SJSA1 (cell line): ENCODE measurements at regions not wholly inside any gene's neighbourhood (a gene's known extent, or its start where the extent isn't known, plus 50 kb on each side); places are given as distances from the start of the nearest gene placed in this dataset.
"Not testable (repeated sequence)": the region's sequence is repeated elsewhere in the genome, so short reads cannot be mapped to it uniquely, and the experiment has no call there.

Experiments
- DNase-seq, 2 experiments: peaks; one replicate each; pipeline ENCODE4 v3.0.0-alpha.2; 2015 to 2020; ENCODE audit warnings: low spot score in 2 of 2, low read depth in 1 of 2
- H3K27ac ChIP-seq: fragments of 250-450 bp; sonication (Bioruptor Pico); 2 replicates; pipeline ENCODE4 v1.5.1; 2020; ENCODE audit warnings: mild to moderate bottlenecking, moderate library complexity
- H3K27me3 ChIP-seq: fragments of 250-450 bp; sonication (Bioruptor Pico); replicated peaks from 2 replicates; pipeline ENCODE4 v1.5.1; 2020; ENCODE audit warnings: mild to moderate bottlenecking, moderate library complexity
- H3K36me3 ChIP-seq: fragments of 250-450 bp; sonication (Bioruptor Pico); 2 replicates; pipeline ENCODE4 v1.5.1; 2020; ENCODE audit warnings: mild to moderate bottlenecking
- H3K4me1 ChIP-seq: fragments of 250-450 bp; sonication (Bioruptor Pico); replicated peaks from 2 replicates; pipeline ENCODE4 v1.6.1; 2021; ENCODE audit warnings: mild to moderate bottlenecking
- H3K4me3 ChIP-seq: fragments of 250-450 bp; sonication (Bioruptor Pico); 2 replicates; pipeline ENCODE4 v1.5.1; 2020; ENCODE audit warnings: mild to moderate bottlenecking
- H3K9me3 ChIP-seq: fragments of 250-450 bp; sonication (Bioruptor Pico); replicated peaks from 2 replicates; pipeline ENCODE4 v1.5.1; 2020; ENCODE audit warnings: mild to moderate bottlenecking

DNA sequence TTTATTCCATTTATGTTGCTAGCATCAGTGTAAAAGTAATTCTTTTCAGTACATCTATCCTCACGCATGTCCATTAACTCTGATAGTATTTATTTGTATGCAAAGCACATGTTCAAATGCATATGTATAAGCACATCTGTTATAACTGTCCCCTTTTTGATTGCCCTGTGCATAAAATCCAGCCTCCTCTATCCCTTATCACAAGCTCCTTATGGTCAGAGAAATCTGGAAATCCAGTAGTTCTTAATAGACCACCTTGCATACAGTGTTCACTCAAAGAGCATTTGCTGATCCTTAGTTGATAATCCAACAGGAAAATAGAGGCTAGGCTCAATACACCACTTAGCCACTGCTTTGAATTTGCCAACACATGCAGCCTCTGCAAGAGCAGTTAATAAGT, 443.5 kb downstream of the AASDHPPT start:
- H3K9me3 ChIP-seq, result no peaks in the 10 kb centered on the region
- no peak for DNase-seq
- no peaks in the 10 kb centered on the region for H3K27me3 ChIP-seq
- no peaks in the 10 kb centered on the region for H3K36me3 ChIP-seq
- H3K4me1 ChIP-seq, result no peaks in the 10 kb centered on the region
- H3K4me3 ChIP-seq, result no peak overlapping the region
- H3K27ac ChIP-seq, result no peak overlapping the region

DNA sequence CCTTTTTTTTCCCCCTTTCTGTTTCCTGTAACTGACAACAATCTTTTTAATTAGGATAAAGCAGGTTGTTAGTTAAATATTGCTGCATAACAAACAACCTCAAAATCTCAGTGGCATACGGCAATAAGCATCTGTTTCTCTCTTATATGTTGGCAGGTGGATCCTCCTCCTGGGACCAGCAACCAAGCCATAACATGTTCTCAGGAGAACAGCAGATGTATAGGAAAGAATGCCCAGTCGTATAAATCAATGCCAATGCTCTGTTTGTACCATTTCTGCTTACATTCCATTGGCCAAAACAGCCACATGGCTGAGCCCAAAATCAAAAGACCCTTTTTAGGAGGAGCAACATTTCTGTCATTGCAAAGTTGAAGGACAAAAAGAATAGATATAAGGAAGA, 445.7 kb downstream of the AASDHPPT start:
- H3K9me3 ChIP-seq, result no peaks in the 10 kb centered on the region
- H3K4me3 ChIP-seq, result no peak overlapping the region
- H3K27me3 ChIP-seq, result no peaks in the 10 kb centered on the region
- no peaks in the 10 kb centered on the region for H3K36me3 ChIP-seq
- no peak for DNase-seq
- no peak overlapping the region for H3K27ac ChIP-seq
- H3K4me1 ChIP-seq, result no peaks in the 10 kb centered on the region

DNA sequence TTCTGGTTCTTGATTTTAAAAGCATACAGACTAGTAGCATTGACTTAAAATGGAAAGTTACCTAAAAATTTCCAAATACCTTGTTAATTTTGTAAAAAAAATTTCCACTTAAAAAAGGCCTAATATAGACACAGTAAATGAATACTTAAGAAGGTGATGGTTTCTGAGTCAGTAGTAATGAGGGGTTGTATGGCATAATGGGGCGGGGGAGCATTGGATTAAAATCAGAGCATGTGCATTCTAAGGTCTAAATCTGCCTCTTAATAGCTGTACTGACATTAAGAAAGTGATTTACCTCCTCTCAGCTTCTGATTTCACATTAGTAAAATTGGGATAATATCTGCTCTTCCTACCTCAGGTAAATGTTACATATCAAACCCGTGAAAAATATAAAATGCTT, 446.5 kb downstream of the AASDHPPT start:
- Histone ChIP-seq H3K4me3 (no peak overlapping the region), H3K27ac (no peak overlapping the region), H3K9me3 (no peaks in the 10 kb centered on the region), H3K27me3 (no peaks in the 10 kb centered on the region), H3K4me1 (no peaks in the 10 kb centered on the region), H3K36me3 (no peaks in the 10 kb centered on the region)
- no peak for DNase-seq

DNA sequence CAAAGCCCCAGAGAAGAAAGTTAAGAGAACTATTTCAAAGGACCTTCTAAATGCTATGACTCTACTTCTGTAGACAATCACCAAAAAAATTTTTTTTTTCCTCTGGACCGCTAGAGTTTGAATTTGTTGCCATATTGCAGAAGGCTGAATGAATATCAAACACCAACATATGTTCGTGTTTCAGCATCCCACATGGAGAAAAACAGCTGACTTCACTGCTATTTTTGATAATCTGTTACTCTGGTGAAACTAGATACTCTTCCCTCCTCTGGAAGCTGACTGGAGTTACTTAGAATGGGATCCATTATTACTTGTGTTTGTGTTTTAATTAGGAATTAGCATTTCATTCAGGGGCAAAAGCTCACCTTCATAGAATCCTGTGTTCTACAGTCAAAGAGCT, 447.0 kb downstream of the AASDHPPT start:
- H3K9me3 ChIP-seq, result no peaks in the 10 kb centered on the region
- no peaks in the 10 kb centered on the region for H3K36me3 ChIP-seq
- no peak for DNase-seq
- H3K27me3 ChIP-seq, result no peaks in the 10 kb centered on the region
- H3K27ac ChIP-seq, result no peak overlapping the region
- no peaks in the 10 kb centered on the region for H3K4me1 ChIP-seq
- H3K4me3 ChIP-seq, result no peak overlapping the region

DNA sequence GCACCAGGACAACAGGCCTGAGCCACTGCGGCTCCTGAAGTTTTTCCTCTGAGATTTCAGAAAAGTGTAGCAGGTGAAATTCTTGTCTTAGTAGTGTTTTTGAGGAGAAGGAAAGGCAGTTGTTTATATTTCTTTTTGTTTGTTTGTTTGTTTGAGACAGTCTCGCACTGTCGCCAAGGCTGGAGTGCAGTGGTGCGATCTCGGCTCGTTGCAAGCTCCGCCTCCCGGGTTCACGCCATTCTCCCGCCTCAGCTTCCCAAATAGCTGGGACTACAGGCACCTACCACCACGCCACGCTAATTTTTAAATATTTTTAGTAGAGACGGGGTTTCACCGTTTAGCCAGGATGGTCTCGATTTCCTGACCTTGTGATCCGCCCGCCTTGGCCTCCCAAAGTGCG, 454.2 kb downstream of the AASDHPPT start:
- not testable (repeated sequence) for H3K4me1 ChIP-seq, H3K36me3 ChIP-seq, H3K4me3 ChIP-seq, DNase-seq, H3K9me3 ChIP-seq, H3K27ac ChIP-seq, H3K27me3 ChIP-seq

DNA sequence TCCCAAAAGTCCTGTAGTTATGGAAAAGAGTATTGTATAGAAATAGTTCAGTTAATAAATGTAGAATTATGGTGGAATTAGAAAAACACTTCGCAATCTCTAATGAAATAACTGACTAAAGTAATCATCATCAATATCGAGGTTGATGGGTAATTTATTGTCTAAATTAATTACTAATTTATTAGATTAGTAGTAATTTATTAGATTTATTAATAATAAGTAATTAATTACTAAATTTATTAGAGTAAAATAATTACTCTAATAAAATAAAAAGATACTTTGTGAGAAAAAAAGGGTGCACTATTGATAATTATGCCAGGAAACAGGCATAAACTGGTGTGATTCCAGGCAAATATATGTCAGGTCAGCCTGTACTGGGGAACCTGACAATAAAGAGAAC, 455.6 kb downstream of the AASDHPPT start:
- H3K9me3 ChIP-seq, result no peaks in the 10 kb centered on the region

DNA sequence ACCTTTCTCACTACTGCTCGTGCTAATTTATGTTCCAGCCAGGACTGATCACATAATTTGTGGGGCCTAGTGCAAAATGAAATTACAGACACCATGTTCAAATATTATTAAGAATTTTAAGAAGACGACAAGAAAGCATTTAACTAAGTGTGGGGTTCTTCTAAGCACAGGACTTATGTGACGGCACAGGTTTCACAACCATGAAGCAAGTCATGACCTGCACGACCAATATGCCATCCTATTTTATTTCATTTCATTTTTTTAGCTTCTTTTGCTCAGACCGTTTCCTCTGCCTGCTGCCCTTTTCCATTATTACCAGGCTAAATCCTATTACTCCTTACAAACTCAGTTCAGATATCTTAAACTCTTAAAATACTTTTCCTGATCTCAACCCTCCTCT, 462.5 kb downstream of the AASDHPPT start:
- H3K27me3 ChIP-seq, result no peaks in the 10 kb centered on the region
- no peak overlapping the region for H3K4me3 ChIP-seq
- no peaks in the 10 kb centered on the region for H3K4me1 ChIP-seq
- H3K36me3 ChIP-seq, result no peaks in the 10 kb centered on the region
- H3K27ac ChIP-seq, result no peak overlapping the region
- H3K9me3 ChIP-seq, result no peaks in the 10 kb centered on the region
- no peak for DNase-seq

More for the DNA sequence above, 455.6 kb downstream of the AASDHPPT start:
- Histone ChIP-seq H3K4me3 (no peak overlapping the region), H3K27ac (no peak overlapping the region), H3K36me3 (no peaks in the 10 kb centered on the region), H3K27me3 (no peaks in the 10 kb centered on the region), H3K4me1 (no peaks in the 10 kb centered on the region)
- no peak for DNase-seq

DNA sequence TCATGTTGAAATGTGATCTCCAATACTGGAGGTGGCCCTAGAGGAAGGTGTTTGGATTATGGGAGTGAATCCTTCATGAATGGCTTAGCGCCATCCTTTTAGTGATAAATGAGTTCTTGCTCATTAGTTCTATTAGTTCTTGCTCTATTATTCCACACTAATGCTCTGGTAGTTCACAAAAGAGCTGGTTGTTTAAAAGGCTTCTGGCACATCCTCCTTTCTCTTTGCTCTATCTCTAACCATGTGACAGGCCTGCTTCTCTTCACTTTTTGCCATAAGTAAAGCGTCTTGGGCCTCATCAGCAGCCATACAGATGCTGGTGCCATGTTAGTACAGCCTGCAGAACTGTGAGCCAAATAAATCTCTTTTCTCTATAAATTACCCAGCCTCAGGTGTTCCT, 469.9 kb downstream of the GUCY1A2 start:
- no peaks in the 10 kb centered on the region for H3K36me3 ChIP-seq
- H3K4me3 ChIP-seq, result no peak overlapping the region
- no peaks in the 10 kb centered on the region for H3K4me1 ChIP-seq
- H3K27ac ChIP-seq, result no peak overlapping the region
- H3K27me3 ChIP-seq, result no peaks in the 10 kb centered on the region
- no peaks in the 10 kb centered on the region for H3K9me3 ChIP-seq
- no peak for DNase-seq

DNA sequence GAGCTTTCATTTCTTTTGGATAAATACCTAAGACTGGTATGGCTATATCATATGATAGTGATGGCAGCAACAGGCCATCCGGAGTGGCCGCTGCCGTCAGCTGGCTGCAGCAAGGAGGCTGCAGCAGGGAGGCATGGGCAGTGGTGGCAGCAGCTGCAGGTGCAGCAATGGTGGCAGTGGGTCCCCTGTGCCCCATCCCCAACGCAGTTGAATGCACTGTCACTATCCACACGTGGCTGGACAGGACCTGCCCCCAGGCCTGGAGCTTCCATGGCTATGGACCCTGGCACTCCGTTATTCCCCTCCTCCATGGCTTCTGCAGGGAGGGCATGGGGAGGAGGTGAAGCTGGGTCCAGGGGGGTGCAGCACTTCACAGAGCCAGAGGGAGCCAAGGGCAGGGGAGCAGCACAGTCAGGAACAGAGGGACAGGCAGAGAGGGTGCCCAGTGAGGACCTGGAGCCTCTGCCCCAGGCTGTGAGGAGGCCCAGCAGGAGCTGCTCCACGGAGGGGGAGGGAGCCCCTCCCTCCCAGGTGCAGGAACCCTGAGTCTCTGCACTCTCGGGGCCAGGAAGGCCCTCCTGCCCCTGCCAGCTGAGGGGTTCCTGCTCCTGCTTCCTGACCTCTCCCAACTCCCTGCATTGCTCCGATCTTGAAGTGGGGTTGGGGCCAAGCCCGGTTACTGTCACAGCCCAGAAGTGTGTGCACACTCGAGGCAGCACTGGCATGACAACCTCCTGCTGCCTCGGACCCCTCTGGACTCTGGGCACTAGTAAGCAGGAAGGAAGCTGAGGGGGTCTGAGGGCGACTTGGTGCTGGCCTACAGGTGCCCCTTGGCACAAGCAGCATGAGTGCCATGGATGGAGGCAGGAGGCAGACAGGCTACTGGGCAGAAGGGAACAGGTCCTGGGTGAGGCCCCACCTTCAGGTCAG, 466.3 kb downstream of the GUCY1A2 start:
- no peaks in the 10 kb centered on the region for H3K36me3 ChIP-seq
- no peaks in the 10 kb centered on the region for H3K27me3 ChIP-seq
- H3K4me1 ChIP-seq, result no peaks in the 10 kb centered on the region
- no peak overlapping the region for H3K4me3 ChIP-seq
- H3K27ac ChIP-seq, result no peak overlapping the region
- no peak for DNase-seq
- no peaks in the 10 kb centered on the region for H3K9me3 ChIP-seq

DNA sequence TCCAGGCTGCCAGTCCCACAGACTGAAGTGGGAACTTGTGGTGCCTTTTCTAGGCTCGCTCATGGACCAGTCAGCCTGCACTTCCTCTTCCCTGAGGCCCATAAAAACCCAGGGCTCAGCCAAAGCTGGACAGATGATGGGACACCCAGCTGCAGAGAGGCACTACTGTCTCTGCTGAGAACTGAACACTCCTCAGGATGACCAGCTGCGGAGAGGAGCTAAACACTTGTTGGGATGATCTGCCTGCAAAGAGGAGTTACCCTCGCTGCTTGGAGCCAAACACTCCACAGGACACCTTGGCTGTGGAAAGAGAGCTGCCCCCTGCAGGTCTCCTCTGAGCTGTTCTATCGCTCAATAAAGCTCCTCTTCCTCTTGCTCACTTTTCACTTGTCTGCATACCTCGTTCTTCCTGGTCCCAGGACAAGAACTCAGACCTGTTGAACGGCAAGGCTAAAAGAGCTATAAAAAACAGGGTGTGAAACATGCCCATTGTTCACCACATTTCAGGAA, 465.5 kb downstream of the GUCY1A2 start:
- Histone ChIP-seq H3K4me1 (no peaks in the 10 kb centered on the region), H3K4me3 (no peak overlapping the region), H3K27me3 (no peaks in the 10 kb centered on the region), H3K9me3 (no peaks in the 10 kb centered on the region), H3K27ac (no peak overlapping the region), H3K36me3 (no peaks in the 10 kb centered on the region)
- DNase-seq, result no peak

DNA sequence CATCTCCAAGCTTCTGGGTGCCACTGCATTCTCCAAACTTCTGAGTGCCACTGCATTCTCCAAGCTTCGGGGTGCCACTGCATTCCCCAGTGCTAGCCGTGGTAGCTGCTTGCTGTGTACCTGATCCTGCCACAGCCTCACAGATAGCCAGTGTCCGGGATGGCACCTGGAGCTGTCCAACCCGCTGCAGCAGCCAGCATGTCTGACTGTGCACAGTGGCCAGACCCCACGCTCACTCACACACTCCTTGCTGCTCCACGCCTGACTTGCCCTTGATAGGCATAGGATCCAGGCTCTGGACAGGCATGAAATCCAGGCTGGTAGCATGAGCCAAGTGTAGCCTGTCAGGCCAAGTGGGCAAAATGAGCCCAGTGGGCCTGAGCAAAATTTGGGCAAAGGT, 465.0 kb downstream of the GUCY1A2 start:
- Histone ChIP-seq H3K27me3 (no peaks in the 10 kb centered on the region), H3K27ac (no peak overlapping the region), H3K4me3 (no peak overlapping the region), H3K36me3 (no peaks in the 10 kb centered on the region), H3K9me3 (no peaks in the 10 kb centered on the region), H3K4me1 (no peaks in the 10 kb centered on the region)
- no peak for DNase-seq

DNA sequence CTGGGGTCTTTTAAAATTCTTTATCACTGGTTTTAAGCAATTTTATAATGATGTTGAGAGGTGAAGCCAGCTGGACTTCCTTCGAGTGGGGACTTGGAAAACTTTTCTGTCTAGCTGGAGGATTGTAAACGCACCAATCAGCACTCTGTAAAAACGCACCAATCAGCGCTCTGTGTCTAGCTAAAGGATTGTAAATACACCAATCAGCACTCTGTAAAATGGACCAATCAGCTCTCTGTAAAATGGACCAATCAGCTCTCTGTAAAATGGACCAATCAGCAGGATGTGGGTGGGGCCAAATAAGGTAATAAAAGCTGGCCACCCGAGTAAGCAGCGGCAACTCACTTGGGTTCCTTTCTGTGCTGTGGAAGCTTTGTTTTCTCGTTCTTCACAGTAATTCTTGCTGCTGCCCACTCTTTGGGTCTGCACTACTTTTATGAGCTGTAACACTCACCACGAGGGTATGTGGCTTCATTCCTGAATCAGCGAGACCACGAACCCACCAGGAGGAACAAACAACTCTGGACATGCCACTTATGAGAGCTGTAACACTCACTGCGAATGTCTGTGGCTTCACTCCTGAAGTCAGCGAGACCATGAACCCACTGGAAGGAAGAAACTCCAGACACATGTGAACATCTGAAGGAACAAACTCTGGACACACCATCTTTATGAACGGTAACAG, 462.6 kb downstream of the GUCY1A2 start:
- DNase-seq, H3K4me3 ChIP-seq, H3K9me3 ChIP-seq, H3K36me3 ChIP-seq, H3K4me1 ChIP-seq, H3K27ac ChIP-seq, H3K27me3 ChIP-seq: not testable (repeated sequence)

DNA sequence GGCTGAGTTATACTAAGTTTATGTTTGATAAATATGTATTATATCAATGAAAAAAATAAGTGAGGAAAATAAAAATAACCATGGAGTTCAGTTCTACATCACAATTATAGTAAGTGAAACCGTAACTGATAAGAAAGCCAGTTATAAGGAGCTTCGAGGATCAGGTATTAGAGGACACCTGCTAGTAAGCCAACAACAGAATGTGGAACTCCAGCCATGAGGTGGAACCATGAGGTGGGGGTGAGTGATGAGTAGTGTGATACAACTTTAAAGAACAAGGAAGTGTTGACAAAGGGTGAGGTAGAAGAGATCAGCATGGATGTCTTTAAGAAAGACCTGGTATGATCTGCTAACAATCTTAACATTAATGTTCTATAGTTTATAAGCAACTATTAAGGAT, 452.9 kb downstream of the GUCY1A2 start:
- Histone ChIP-seq H3K4me3 (no peak overlapping the region), H3K36me3 (no peaks in the 10 kb centered on the region), H3K27me3 (no peaks in the 10 kb centered on the region), H3K9me3 (no peaks in the 10 kb centered on the region), H3K4me1 (no peaks in the 10 kb centered on the region), H3K27ac (no peak overlapping the region)
- DNase-seq, result no peak

DNA sequence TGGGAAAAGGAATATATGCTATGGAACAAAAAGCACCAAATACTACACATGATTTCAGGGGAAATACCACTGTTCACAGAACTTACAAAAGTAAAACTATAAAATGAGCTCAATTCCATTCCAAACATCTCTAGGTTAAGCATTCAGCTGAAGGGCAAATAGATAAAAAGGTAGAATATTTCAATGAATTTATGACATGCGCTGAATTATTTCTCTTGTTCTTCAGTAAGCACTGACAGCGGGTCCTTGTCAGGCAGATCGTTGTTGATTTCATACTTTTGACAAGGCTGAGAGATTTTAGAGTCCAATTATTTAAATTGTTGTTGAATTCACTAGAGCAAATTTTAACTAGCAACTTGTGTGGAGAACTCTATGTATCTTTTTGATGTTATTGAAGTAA, 449.6 kb downstream of the GUCY1A2 start:
- no peaks in the 10 kb centered on the region for H3K4me1 ChIP-seq
- H3K27ac ChIP-seq, result no peak overlapping the region
- no peak overlapping the region for H3K4me3 ChIP-seq
- no peak for DNase-seq
- no peaks in the 10 kb centered on the region for H3K27me3 ChIP-seq
- H3K9me3 ChIP-seq, result no peaks in the 10 kb centered on the region
- no peaks in the 10 kb centered on the region for H3K36me3 ChIP-seq
